ENCODE measurements at regions not wholly inside any gene's neighbourhood (a gene's known extent, or its start where the extent isn't known, plus 50 kb on each side); places are given as distances from the start of the nearest gene placed in this dataset.

DNA sequence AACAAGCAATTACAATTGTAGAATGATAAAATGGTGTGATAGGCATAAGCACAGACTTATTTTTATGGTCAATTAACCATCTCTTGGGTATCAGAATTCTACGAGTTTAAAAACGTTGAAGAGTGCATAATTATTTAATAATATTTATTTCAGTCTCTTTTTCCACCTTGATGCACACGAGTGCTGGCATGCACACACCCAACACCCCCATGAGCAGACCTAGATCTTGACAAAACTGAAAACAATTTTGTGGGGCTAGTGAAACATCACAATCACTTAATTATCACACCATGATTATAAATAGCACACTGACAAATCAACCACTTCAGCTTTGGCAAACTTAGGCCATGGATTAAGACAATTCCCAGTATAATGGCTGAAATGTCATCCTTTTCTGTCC is 61.0 kb upstream of the RFC3 start:
- H3K9me3 ChIP-seq (ENCODE audit: control insufficient read depth, low read depth, low read length): no peaks in the 10 kb centered on the region
- H3K27me3 ChIP-seq (ENCODE audit: control insufficient read depth, insufficient read depth, low read length): no peaks in the 10 kb centered on the region
- no peak overlapping the region for H3K9ac ChIP-seq (ENCODE audit: low read length)
- H3K4me1 ChIP-seq (ENCODE audit: control insufficient read depth, low read depth, low read length): no peaks in the 10 kb centered on the region
- no peak overlapping the region for H3K27ac ChIP-seq (ENCODE audit: low read length)
- no peaks in the 10 kb centered on the region for H3K36me3 ChIP-seq (ENCODE audit: control insufficient read depth, low read depth, low read length)
- no peak overlapping the region for H3K4me3 ChIP-seq (ENCODE audit: low read length)

DNA sequence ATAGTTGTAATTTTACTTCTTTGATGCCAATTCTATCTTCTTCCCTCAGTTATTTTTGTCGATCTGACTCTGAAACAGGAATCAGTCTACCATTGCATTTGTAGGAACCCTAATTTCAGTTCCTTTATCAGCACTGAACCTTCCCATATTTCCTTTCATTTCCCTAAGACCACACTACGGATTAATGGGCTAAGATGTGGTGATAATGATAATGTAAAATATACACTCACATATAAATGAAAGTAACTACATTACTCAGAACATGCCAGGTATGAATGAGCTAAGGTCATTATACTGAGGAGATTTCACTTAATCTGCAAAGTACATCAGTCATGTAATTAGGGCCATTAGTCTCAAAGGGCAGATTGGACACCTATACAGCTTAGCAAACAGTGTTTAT is 60.2 kb upstream of the RFC3 start:
- no peak overlapping the region for H3K27ac ChIP-seq (ENCODE audit: low read length)
- no peak overlapping the region for H3K9ac ChIP-seq (ENCODE audit: low read length)
- no peaks in the 10 kb centered on the region for H3K36me3 ChIP-seq (ENCODE audit: control insufficient read depth, low read depth, low read length)
- H3K27me3 ChIP-seq (ENCODE audit: control insufficient read depth, insufficient read depth, low read length): no peaks in the 10 kb centered on the region
- H3K9me3 ChIP-seq (ENCODE audit: control insufficient read depth, low read depth, low read length): no peaks in the 10 kb centered on the region
- no peaks in the 10 kb centered on the region for H3K4me1 ChIP-seq (ENCODE audit: control insufficient read depth, low read depth, low read length)
- H3K4me3 ChIP-seq (ENCODE audit: low read length): no peak overlapping the region

DNA sequence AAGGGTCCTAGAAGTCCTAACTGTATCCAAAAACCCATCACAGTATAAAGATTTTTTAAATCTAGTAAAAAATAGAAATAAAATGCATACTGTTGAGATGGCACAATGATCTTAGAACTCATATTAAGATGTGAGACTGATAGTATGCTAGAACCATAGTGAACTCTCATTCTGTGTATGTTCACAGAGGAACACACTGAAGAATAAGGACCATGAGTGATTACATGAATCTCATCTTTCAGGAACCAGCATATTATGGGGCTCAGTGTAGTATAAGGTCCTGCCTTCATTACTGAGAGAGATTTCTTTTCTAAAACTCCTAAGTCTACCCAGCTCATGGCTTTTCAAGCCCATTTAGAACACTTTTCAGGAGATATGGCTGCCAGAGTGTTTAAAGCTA is 59.8 kb upstream of the RFC3 start:
- no peak overlapping the region for H3K27ac ChIP-seq (ENCODE audit: low read length)
- H3K36me3 ChIP-seq (ENCODE audit: control insufficient read depth, low read depth, low read length): no peaks in the 10 kb centered on the region
- no peak overlapping the region for H3K9ac ChIP-seq (ENCODE audit: low read length)
- no peak overlapping the region for H3K4me3 ChIP-seq (ENCODE audit: low read length)
- no peaks in the 10 kb centered on the region for H3K4me1 ChIP-seq (ENCODE audit: control insufficient read depth, low read depth, low read length)
- no peaks in the 10 kb centered on the region for H3K9me3 ChIP-seq (ENCODE audit: control insufficient read depth, low read depth, low read length)
- no peaks in the 10 kb centered on the region for H3K27me3 ChIP-seq (ENCODE audit: control insufficient read depth, insufficient read depth, low read length)

DNA sequence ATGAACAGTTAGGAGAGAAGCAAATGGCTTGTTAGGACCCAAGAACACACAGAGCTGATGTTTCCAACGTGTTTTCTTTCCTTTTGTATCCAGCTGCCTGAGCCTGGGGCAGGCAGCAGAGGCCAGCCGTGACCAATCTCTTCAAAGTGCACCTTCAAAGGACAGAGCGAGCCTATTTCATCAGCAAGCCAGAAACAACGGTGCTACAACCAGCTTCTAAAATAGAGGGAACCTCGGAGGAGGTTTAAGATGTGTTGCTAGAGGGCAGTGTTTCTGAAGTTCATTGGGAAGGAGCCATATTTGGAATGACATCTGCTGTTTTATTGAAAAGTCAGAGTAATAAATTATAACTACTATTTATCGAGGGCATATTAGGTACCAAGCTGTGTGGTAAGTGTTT is 56.2 kb upstream of the RFC3 start:
- Histone ChIP-seq H3K9ac (ENCODE audit: low read length) (no peak overlapping the region), H3K27me3 (ENCODE audit: control insufficient read depth, insufficient read depth, low read length) (no peaks in the 10 kb centered on the region), H3K36me3 (ENCODE audit: control insufficient read depth, low read depth, low read length) (no peaks in the 10 kb centered on the region), H3K4me3 (ENCODE audit: low read length) (no peak overlapping the region), H3K4me1 (ENCODE audit: control insufficient read depth, low read depth, low read length) (no peaks in the 10 kb centered on the region), H3K27ac (ENCODE audit: low read length) (no peak overlapping the region), H3K9me3 (ENCODE audit: control insufficient read depth, low read depth, low read length) (no peaks in the 10 kb centered on the region)

DNA sequence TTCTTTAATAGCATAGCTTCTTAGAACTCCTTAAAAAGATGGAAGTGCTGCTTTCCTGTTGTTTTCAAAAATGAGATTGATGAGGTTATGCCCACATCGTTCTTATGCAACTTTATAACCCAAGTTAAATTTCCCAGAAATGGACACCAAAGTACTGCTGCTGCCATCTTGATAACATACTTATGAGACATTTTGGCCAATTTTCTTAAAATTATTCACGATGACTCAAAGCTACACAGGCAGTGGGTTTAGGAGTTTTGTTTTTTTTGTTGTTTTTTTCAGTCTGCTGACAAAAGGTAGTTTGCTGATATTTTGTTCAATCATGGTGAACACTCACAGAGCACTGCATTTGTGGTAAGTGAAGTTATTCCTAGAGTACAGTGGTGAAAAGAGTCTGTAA is 54.9 kb upstream of the RFC3 start:
- no peaks in the 10 kb centered on the region for H3K27me3 ChIP-seq (ENCODE audit: control insufficient read depth, insufficient read depth, low read length)
- no peaks in the 10 kb centered on the region for H3K9me3 ChIP-seq (ENCODE audit: control insufficient read depth, low read depth, low read length)
- H3K27ac ChIP-seq (ENCODE audit: low read length): no peak overlapping the region
- no peak overlapping the region for H3K9ac ChIP-seq (ENCODE audit: low read length)
- H3K4me3 ChIP-seq (ENCODE audit: low read length): no peak overlapping the region
- no peaks in the 10 kb centered on the region for H3K36me3 ChIP-seq (ENCODE audit: control insufficient read depth, low read depth, low read length)
- H3K4me1 ChIP-seq (ENCODE audit: control insufficient read depth, low read depth, low read length): no peaks in the 10 kb centered on the region

DNA sequence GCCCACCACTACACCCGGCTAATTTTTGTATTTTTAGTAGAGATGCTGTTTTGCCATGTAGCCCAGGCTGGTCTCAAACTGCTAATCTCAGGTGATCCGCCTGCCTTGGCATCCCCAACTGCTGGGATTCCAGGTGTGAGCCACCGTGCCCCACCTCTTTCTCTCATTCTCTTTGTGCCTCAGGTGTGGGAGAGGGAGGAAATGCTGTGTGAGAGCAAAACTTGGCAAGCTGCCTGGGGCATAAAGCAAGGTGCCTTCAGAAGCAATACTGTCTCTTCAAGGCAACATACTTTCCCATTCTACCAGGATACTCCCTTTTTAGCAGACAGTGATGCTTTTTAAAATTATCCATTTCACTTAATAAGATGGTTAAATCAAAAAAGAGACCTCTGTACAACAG is 53.2 kb upstream of the RFC3 start:
- Histone ChIP-seq H3K4me1 (ENCODE audit: control insufficient read depth, low read depth, low read length) (no peaks in the 10 kb centered on the region), H3K4me3 (ENCODE audit: low read length) (no peak overlapping the region), H3K27me3 (ENCODE audit: control insufficient read depth, insufficient read depth, low read length) (no peaks in the 10 kb centered on the region), H3K36me3 (ENCODE audit: control insufficient read depth, low read depth, low read length) (no peaks in the 10 kb centered on the region), H3K9ac (ENCODE audit: low read length) (no peak overlapping the region), H3K27ac (ENCODE audit: low read length) (no peak overlapping the region), H3K9me3 (ENCODE audit: control insufficient read depth, low read depth, low read length) (no peaks in the 10 kb centered on the region)

DNA sequence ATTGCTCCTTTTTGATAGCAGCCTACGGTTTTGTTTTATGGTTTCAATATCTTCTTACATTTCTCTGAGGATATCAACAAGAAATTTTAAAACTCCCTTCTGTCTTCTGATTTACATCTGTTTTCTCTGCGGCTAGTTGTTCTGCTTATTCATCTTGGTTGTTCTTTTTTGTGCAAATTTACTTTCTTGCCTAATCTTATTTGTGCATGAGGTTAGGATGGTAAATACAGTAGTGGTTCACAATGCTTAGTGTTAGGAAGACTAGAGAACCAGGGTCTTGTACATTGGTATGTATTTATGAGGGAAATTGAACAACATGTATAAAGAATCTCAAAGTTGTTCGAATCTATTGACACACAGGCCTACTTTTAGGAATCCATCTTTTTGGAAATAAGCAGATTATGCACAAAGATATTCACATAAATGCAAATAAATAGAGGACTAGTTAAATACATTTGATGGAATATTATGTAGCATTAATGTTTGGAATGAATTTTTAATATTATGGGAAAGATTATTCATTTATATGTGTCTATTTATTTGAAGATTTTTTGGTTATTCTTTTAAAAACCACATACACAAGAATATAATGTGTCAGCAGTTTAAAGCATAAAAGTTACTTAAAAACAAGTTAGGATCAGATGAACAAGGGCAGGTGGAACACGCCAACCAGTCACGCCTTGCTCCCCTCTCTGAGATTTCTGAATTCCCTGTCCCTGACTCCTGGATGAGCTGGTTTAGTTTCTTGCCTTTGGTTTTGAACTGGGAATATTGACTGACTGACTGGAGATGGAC is 51.4 kb upstream of the RFC3 start:
- Histone ChIP-seq H3K27me3 (ENCODE audit: control insufficient read depth, insufficient read depth, low read length) (no peaks in the 10 kb centered on the region), H3K36me3 (ENCODE audit: control insufficient read depth, low read depth, low read length) (no peaks in the 10 kb centered on the region), H3K4me1 (ENCODE audit: control insufficient read depth, low read depth, low read length) (no peaks in the 10 kb centered on the region), H3K27ac (ENCODE audit: low read length) (no peak overlapping the region), H3K4me3 (ENCODE audit: low read length) (no peak overlapping the region), H3K9me3 (ENCODE audit: control insufficient read depth, low read depth, low read length) (no peaks in the 10 kb centered on the region), H3K9ac (ENCODE audit: low read length) (no peak overlapping the region)

DNA sequence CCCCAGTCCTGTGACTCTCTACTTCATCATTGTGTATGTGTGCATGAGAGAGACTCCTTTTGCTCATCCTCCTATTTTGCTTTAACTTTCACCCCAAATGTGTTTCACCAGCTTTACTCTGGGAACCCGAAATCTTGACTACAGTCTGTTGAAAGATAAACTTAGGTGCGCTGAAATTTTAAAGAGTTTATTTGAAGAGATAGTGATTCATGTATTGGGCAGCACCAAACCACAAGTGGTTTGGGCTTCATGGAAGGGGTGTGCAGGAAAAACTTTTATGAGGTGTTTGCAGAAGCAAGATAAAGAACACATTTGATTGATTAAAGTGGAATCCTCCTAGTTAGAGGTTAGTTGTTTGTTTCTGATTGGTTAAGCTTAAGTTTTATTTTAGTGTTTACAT is 50.8 kb upstream of the RFC3 start:
- H3K4me3 ChIP-seq (ENCODE audit: low read length): no peak overlapping the region
- no peaks in the 10 kb centered on the region for H3K9me3 ChIP-seq (ENCODE audit: control insufficient read depth, low read depth, low read length)
- H3K9ac ChIP-seq (ENCODE audit: low read length): no peak overlapping the region
- no peaks in the 10 kb centered on the region for H3K27me3 ChIP-seq (ENCODE audit: control insufficient read depth, insufficient read depth, low read length)
- H3K27ac ChIP-seq (ENCODE audit: low read length): no peak overlapping the region
- no peaks in the 10 kb centered on the region for H3K36me3 ChIP-seq (ENCODE audit: control insufficient read depth, low read depth, low read length)
- H3K4me1 ChIP-seq (ENCODE audit: control insufficient read depth, low read depth, low read length): no peaks in the 10 kb centered on the region

Measured in iPS-18a (cell line).